Caco-2 (cell line): ENCODE measurements at regions not wholly inside any gene's neighbourhood (a gene's known extent, or its start where the extent isn't known, plus 50 kb on each side); places are given as distances from the start of the nearest gene placed in this dataset.
"Not testable (repeated sequence)": the region's sequence is repeated elsewhere in the genome, so short reads cannot be mapped to it uniquely, and the experiment has no call there.

Experiments used
- BruUV-seq: library from RNA; stranded (reverse); fragments of 400-500 nt; replicated peaks from 2 replicates; lab custom pipeline; 2021; lab: Mats Ljungman, UMichigan
- CTCF ChIA-PET: fragments of 300-600 bp; sonication (Branson Sonifier 250); formaldehyde crosslinking; loops from one replicate; lab custom pipeline; 2022; ENCODE audit warnings: antibody characterized with exemption; lab: Charles Lee
- POLR2A ChIA-PET: fragments of 300-600 bp; sonication (Branson Sonifier 250); formaldehyde crosslinking; loops from one replicate; lab custom pipeline; 2022; ENCODE audit warnings: antibody characterized with exemption; lab: Charles Lee
- DNase-seq, 2 experiments: peaks; one replicate each; pipeline versions ENCODE4 v3.0.0 to v3.0.0-alpha.2; 2020 to 2022
- H3K27me3 ChIP-seq: replicated peaks from 2 replicates; pipeline ENCODE4 v1.6.0; 2011; ENCODE audit warnings: low read length; ENCODE audit not compliant: control insufficient read depth, insufficient read depth
- H3K36me3 ChIP-seq: 2 replicates; pipeline ENCODE4 v1.5.1; 2011; ENCODE audit warnings: low read length; ENCODE audit not compliant: control insufficient read depth, insufficient read depth
- H3K4me1 ChIP-seq: fragments of 250-450 bp; sonication (Bioruptor Pico); 2 replicates; pipeline ENCODE4 v1.5.1; 2020; ENCODE audit warnings: mild to moderate bottlenecking
- H3K4me3 ChIP-seq: 2 replicates; pipeline ENCODE4 v1.5.1; 2011; ENCODE audit warnings: low read depth, mild to moderate bottlenecking, control low read depth, low read length
- H3K9me3 ChIP-seq: fragments of 250-450 bp; sonication (Bioruptor Pico); 2 replicates; pipeline ENCODE4 v1.5.1; 2020; ENCODE audit warnings: mild to moderate bottlenecking, moderate library complexity
- H3K27ac Mint-ChIP-seq: one replicate; pipeline ENCODE4 v1.8.0; 2022; ENCODE audit warnings: mixed read lengths; ENCODE audit not compliant: unreplicated experiment
- H3K27me3 Mint-ChIP-seq: one replicate; pipeline ENCODE4 v1.8.0; 2022; ENCODE audit warnings: mixed read lengths; ENCODE audit not compliant: insufficient read depth, unreplicated experiment
- H3K36me3 Mint-ChIP-seq: one replicate; pipeline ENCODE4 v1.8.0; 2022; ENCODE audit warnings: mild to moderate bottlenecking, mixed read lengths; ENCODE audit not compliant: insufficient read depth, unreplicated experiment
- H3K4me1 Mint-ChIP-seq: one replicate; pipeline ENCODE4 v1.8.0; 2022; ENCODE audit warnings: low read depth, mixed read lengths; ENCODE audit not compliant: unreplicated experiment
- H3K4me3 Mint-ChIP-seq: one replicate; pipeline ENCODE4 v1.8.0; 2022; ENCODE audit warnings: mild to moderate bottlenecking, moderate library complexity, mixed read lengths; ENCODE audit not compliant: unreplicated experiment
- H3K9me3 Mint-ChIP-seq: one replicate; pipeline ENCODE4 v1.8.0; 2022; ENCODE audit warnings: mixed read lengths; ENCODE audit not compliant: unreplicated experiment
- CTCF ChIP-seq, 2 experiments: fragments of 200-600 bp in 1 of 2; IDR thresholded peaks; 1 replicate in 1 of 2; 2 replicates in 1 of 2; pipeline versions ENCODE4 v1.5.1 to v1.8.0; 2011 to 2022; ENCODE audit warnings: antibody characterized with exemption in 1 of 2, control low read depth in 1 of 2, inconsistent platforms in 1 of 2, low read depth in 1 of 2, low read length in 1 of 2, mild to moderate bottlenecking in 1 of 2, moderate library complexity in 1 of 2; ENCODE audit not compliant: insufficient read depth in 1 of 2, severe bottlenecking in 1 of 2, unreplicated experiment in 1 of 2
- intact Hi-C: fragments of 100-400 bp; cut with micrococcal nuclease; formaldehyde crosslinking; loops from one replicate; pipeline ENCODE4 v1.10.0; 2022; ENCODE audit not compliant: unreplicated experiment

- no peaks in the 10 kb centered on the region for H3K4me1 Mint-ChIP-seq
- no peaks in the 10 kb centered on the region for H3K27me3 ChIP-seq
- BruUV-seq: no TSS peak
- H3K36me3 Mint-ChIP-seq: no peaks in the 10 kb centered on the region
- H3K4me3 ChIP-seq: no peak overlapping the region
- H3K27me3 Mint-ChIP-seq: no peaks in the 10 kb centered on the region
- ChIA-PET POLR2A (no interaction called here), CTCF (interaction anchor here (1.0 kb wide), 1 partner anchor 80 kb away, joined by 4 read pairs; no protein-coding TSS in a partner anchor)
- no peak overlapping the region for H3K27ac Mint-ChIP-seq
- H3K9me3 ChIP-seq: 0 out of 2 replicates have a peak, but pooled peaks cover 6% of the 10 kb centered on the region
- H3K36me3 ChIP-seq: no peaks in the 10 kb centered on the region
- no peaks in the 10 kb centered on the region for H3K4me1 ChIP-seq
- DNase-seq: no peak
- H3K9me3 Mint-ChIP-seq: peaks cover 31% of the 10 kb centered on the region
- H3K4me3 Mint-ChIP-seq: no peak overlapping the region
- intact Hi-C loops: no loop called here
- TF ChIP-seq CTCF (IDR thresholded peaks at IDR 0.05; ENCODE audit: insufficient read depth in 1 of 2, low read depth in 1 of 2, low read length in 1 of 2, severe bottlenecking in 1 of 2, unreplicated experiment in 1 of 2): peak; percentile 28 to 39
Observed at GRCh38 chr10:78664929-78665553, 403.7 kb upstream of the ZMIZ1 start.

- CTCF ChIA-PET: interaction anchor here (0.6 kb wide), 1 partner anchor 10 kb away, joined by 3 read pairs; no protein-coding TSS in a partner anchor
- Mint-ChIP-seq H3K4me1 (peaks cover 5% of the 10 kb centered on the region), H3K9me3 (peaks cover 17% of the 10 kb centered on the region), H3K27me3 (no peaks in the 10 kb centered on the region), H3K4me3 (no peak overlapping the region), H3K27ac (no peak overlapping the region), H3K36me3 (no peaks in the 10 kb centered on the region)
- Histone ChIP-seq H3K9me3 (no peaks in the 10 kb centered on the region), H3K4me3 (no peak overlapping the region), H3K27me3 (no peaks in the 10 kb centered on the region), H3K36me3 (no peaks in the 10 kb centered on the region), H3K4me1 (peaks cover 9% of the 10 kb centered on the region; the same call in 1 of the 2 replicates)
- POLR2A ChIA-PET: no interaction called here
- intact Hi-C loops: no loop called here
- no peak for DNase-seq
- no TSS peak for BruUV-seq
- no peak for TF ChIP-seq CTCF (IDR thresholded peaks at IDR 0.05; ENCODE audit: insufficient read depth in 1 of 2, low read depth in 1 of 2, low read length in 1 of 2, severe bottlenecking in 1 of 2, unreplicated experiment in 1 of 2)
Observed at GRCh38 chr10:78672918-78673317, 395.8 kb upstream of the ZMIZ1 start.

- H3K4me1 Mint-ChIP-seq, H3K27me3 Mint-ChIP-seq, H3K27ac Mint-ChIP-seq, H3K9me3 ChIP-seq, H3K27me3 ChIP-seq, POLR2A ChIA-PET, BruUV-seq, H3K9me3 Mint-ChIP-seq, H3K36me3 Mint-ChIP-seq, H3K4me1 ChIP-seq, H3K36me3 ChIP-seq, H3K4me3 Mint-ChIP-seq, DNase-seq, intact Hi-C loops, H3K4me3 ChIP-seq, CTCF ChIA-PET: not testable (repeated sequence)
Observed at GRCh38 chr10:78681141-78681540, 387.6 kb upstream of the ZMIZ1 start.

DNA sequence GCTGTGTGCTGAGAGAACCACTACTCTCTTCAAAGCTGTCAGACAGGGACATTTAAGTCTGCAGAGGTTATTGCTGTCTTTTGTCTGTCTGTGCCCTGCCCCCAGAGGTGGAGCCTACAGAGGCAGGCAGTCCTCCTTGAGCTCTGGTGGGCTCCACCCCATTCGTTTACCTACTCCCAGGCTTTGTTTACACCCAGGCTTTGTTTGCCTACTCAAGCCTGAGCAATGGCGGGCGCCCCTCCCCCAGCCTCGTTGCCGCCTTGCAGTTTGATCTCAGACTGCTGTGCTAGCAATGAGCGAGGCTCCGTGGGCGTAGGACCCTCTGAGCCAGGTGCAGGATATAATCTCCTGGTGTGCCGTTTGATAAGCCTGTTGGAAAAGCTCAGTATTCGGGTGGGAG, 386.8 kb upstream of the ZMIZ1 start:
- H3K36me3 Mint-ChIP-seq, H3K27me3 Mint-ChIP-seq, H3K4me3 Mint-ChIP-seq, CTCF ChIA-PET, H3K4me3 ChIP-seq, POLR2A ChIA-PET, intact Hi-C loops, DNase-seq, H3K9me3 Mint-ChIP-seq, H3K4me1 ChIP-seq, BruUV-seq, H3K4me1 Mint-ChIP-seq, H3K27ac Mint-ChIP-seq, H3K36me3 ChIP-seq, H3K27me3 ChIP-seq, H3K9me3 ChIP-seq: not testable (repeated sequence)
